ENCODE measurements at regions not wholly inside any gene's neighbourhood (a gene's known extent, or its start where the extent isn't known, plus 50 kb on each side); places are given as distances from the start of the nearest gene placed in this dataset.

- POLR2A ChIA-PET: no interaction called here
- H3K36me3 ChIP-seq (ENCODE audit: control insufficient read depth, insufficient read depth, low read length): no peaks in the 10 kb centered on the region
- TF ChIP-seq CTCF (IDR thresholded peaks at IDR 0.05; ENCODE audit: insufficient read depth, low read depth, low read length): no peak
- no peaks in the 10 kb centered on the region for H3K27me3 ChIP-seq (ENCODE audit: control insufficient read depth, insufficient read depth, low read length)
- no peak for DNase-seq (ENCODE audit: low read depth)
- CTCF ChIA-PET: no interaction called here
- H3K4me3 ChIP-seq (ENCODE audit: low read depth, low read length): no peak overlapping the region
These were observed 458.6 kb upstream of the ATXN8OS start for GRCh38 chr13:69649063-69649392.

- DNase-seq (ENCODE audit: low read depth): no peak
- H3K27me3 ChIP-seq (ENCODE audit: control insufficient read depth, insufficient read depth, low read length): no peaks in the 10 kb centered on the region
- TF ChIP-seq CTCF (IDR thresholded peaks at IDR 0.05; ENCODE audit: insufficient read depth, low read depth, low read length): no peak
- H3K4me3 ChIP-seq (ENCODE audit: low read depth, low read length): no peak overlapping the region
- no peaks in the 10 kb centered on the region for H3K36me3 ChIP-seq (ENCODE audit: control insufficient read depth, insufficient read depth, low read length)
- POLR2A ChIA-PET: no interaction called here
- CTCF ChIA-PET: interaction anchor here (0.6 kb wide), 1 partner anchor 69 kb away, joined by 3 read pairs; no protein-coding TSS in a partner anchor
These were observed 459.1 kb upstream of the ATXN8OS start for GRCh38 chr13:69648340-69649062.

GRCh38 chr13:69644447-69644846 is 463.2 kb upstream of the ATXN8OS start:
- no peak for DNase-seq (ENCODE audit: low read depth)
- no peak for TF ChIP-seq CTCF (IDR thresholded peaks at IDR 0.05; ENCODE audit: insufficient read depth, low read depth, low read length)
- ChIA-PET POLR2A (no interaction called here), CTCF (interaction anchor here (1.1 kb wide), 1 partner anchor 9 kb away, joined by 3 read pairs; no protein-coding TSS in a partner anchor)
- Histone ChIP-seq H3K27me3 (ENCODE audit: control insufficient read depth, insufficient read depth, low read length) (no peaks in the 10 kb centered on the region), H3K36me3 (ENCODE audit: control insufficient read depth, insufficient read depth, low read length) (no peaks in the 10 kb centered on the region), H3K4me3 (ENCODE audit: low read depth, low read length) (no peak overlapping the region)

- no peak overlapping the region for H3K4me3 ChIP-seq (ENCODE audit: low read depth, low read length)
- CTCF ChIA-PET: interaction anchor here (0.6 kb wide), 1 partner anchor 28 kb away, joined by 4 read pairs; no protein-coding TSS in a partner anchor
- POLR2A ChIA-PET: no interaction called here
- TF ChIP-seq CTCF (IDR thresholded peaks at IDR 0.05; ENCODE audit: insufficient read depth, low read depth, low read length): no peak
- H3K36me3 ChIP-seq (ENCODE audit: control insufficient read depth, insufficient read depth, low read length): no peaks in the 10 kb centered on the region
- no peaks in the 10 kb centered on the region for H3K27me3 ChIP-seq (ENCODE audit: control insufficient read depth, insufficient read depth, low read length)
- DNase-seq (ENCODE audit: low read depth): no peak
These were observed 465.9 kb upstream of the ATXN8OS start for GRCh38 chr13:69641773-69642172.

- Histone ChIP-seq H3K4me3 (ENCODE audit: low read depth, low read length) (no peak overlapping the region), H3K36me3 (ENCODE audit: control insufficient read depth, insufficient read depth, low read length) (no peaks in the 10 kb centered on the region), H3K27me3 (ENCODE audit: control insufficient read depth, insufficient read depth, low read length) (no peaks in the 10 kb centered on the region)
- CTCF ChIA-PET: no interaction called here
- POLR2A ChIA-PET: no interaction called here
- DNase-seq (ENCODE audit: low read depth): no peak
- TF ChIP-seq CTCF (IDR thresholded peaks at IDR 0.05; ENCODE audit: insufficient read depth, low read depth, low read length): no peak
These were observed 474.6 kb upstream of the ATXN8OS start for GRCh38 chr13:69633044-69633443.

Measured in BJ (cell line).